Upper lobe of right lung (tissue), 1 donor: ENCODE measurements at regions not wholly inside any gene's neighbourhood (a gene's known extent, or its start where the extent isn't known, plus 50 kb on each side); places are given as distances from the start of the nearest gene placed in this dataset.
A peak's percentile ranks its signal among the peaks of the same experiment; 100 is the strongest.

Source experiments
- ATAC-seq: fragments of 200-7000 bp; cut with Tn5 transposase; one replicate; pipeline ENCODE4 v1.9.1; 2020; ENCODE audit warnings: mild to moderate bottlenecking, moderate library complexity
- DNase-seq: peaks from one replicate; pipeline ENCODE4 v3.0.0-alpha.2; 2020
- H3K27ac ChIP-seq: fragments of 200-600 bp; one replicate; pipeline ENCODE4 v1.8.0; 2022
- H3K27me3 ChIP-seq: fragments of 200-600 bp; one replicate; pipeline ENCODE4 v1.8.0; 2022; ENCODE audit warnings: mild to moderate bottlenecking
- H3K36me3 ChIP-seq: fragments of 200-600 bp; one replicate; pipeline ENCODE4 v1.8.0; 2022
- H3K4me1 ChIP-seq: fragments of 200-600 bp; one replicate; pipeline ENCODE4 v1.8.0; 2022
- H3K4me3 ChIP-seq: fragments of 200-600 bp; one replicate; pipeline ENCODE4 v1.8.0; 2022; ENCODE audit warnings: mild to moderate bottlenecking
- H3K9me3 ChIP-seq: fragments of 200-600 bp; one replicate; pipeline ENCODE4 v1.8.0; 2022
- CTCF ChIP-seq: fragments of 200-600 bp; IDR thresholded peaks from one replicate; pipeline ENCODE4 v1.8.0; 2022; ENCODE audit warnings: antibody characterized with exemption
- intact Hi-C: fragments of 100-400 bp; cut with DNase I; formaldehyde crosslinking; loops from one replicate; pipeline ENCODE4 v1.11.0; 2022
- donor health status: DM: no; HTN: yes; CAD: no; lungs with severe emphysema.

GRCh38 chr20:47998736-47999135 is 213.5 kb upstream of the SULF2 start:
- Histone ChIP-seq H3K27ac (no peak overlapping the region), H3K9me3 (no peaks in the 10 kb centered on the region), H3K4me1 (no peaks in the 10 kb centered on the region), H3K27me3 (no peaks in the 10 kb centered on the region), H3K4me3 (no peak overlapping the region), H3K36me3 (no peaks in the 10 kb centered on the region)
- TF ChIP-seq CTCF = no peak
- DNase-seq (no peak), ATAC-seq (peak; percentile 45)
- intact Hi-C loops = no loop called here

- DNase-seq (no peak), ATAC-seq (no peak)
- intact Hi-C loops = no loop called here
- no peaks in the 10 kb centered on the region for H3K4me1 ChIP-seq
- peaks cover 4% of the 10 kb centered on the region for H3K9me3 ChIP-seq
- H3K36me3 ChIP-seq = no peaks in the 10 kb centered on the region
- H3K27ac ChIP-seq = no peak overlapping the region
- no peak for TF ChIP-seq CTCF
- no peak overlapping the region for H3K4me3 ChIP-seq
- no peaks in the 10 kb centered on the region for H3K27me3 ChIP-seq
These were observed 210.4 kb upstream of the SULF2 start for GRCh38 chr20:47995661-47996060.

- no peak overlapping the region for H3K4me3 ChIP-seq
- H3K36me3 ChIP-seq = no peaks in the 10 kb centered on the region
- H3K4me1 ChIP-seq = no peaks in the 10 kb centered on the region
- DNase-seq (no peak), ATAC-seq (no peak)
- peaks cover 4% of the 10 kb centered on the region for H3K9me3 ChIP-seq
- no peaks in the 10 kb centered on the region for H3K27me3 ChIP-seq
- TF ChIP-seq CTCF = no peak
- H3K27ac ChIP-seq = no peak overlapping the region
- intact Hi-C loops = no loop called here
These were observed 208.5 kb upstream of the SULF2 start for GRCh38 chr20:47993817-47994216.

- Histone ChIP-seq H3K9me3 (peaks cover 4% of the 10 kb centered on the region), H3K27me3 (no peaks in the 10 kb centered on the region), H3K36me3 (no peaks in the 10 kb centered on the region), H3K4me3 (no peak overlapping the region), H3K27ac (no peak overlapping the region), H3K4me1 (no peaks in the 10 kb centered on the region)
- TF ChIP-seq CTCF = no peak
- intact Hi-C loops = no loop called here
- ATAC-seq (no peak), DNase-seq (no peak)
These were observed 207.9 kb upstream of the SULF2 start for GRCh38 chr20:47993035-47993755.

- DNase-seq (no peak), ATAC-seq (no peak)
- TF ChIP-seq CTCF = no peak
- no peak overlapping the region for H3K4me3 ChIP-seq
- intact Hi-C loops = no loop called here
- no peak overlapping the region for H3K27ac ChIP-seq
- H3K27me3 ChIP-seq = no peaks in the 10 kb centered on the region
- no peaks in the 10 kb centered on the region for H3K4me1 ChIP-seq
- peaks cover 4% of the 10 kb centered on the region for H3K9me3 ChIP-seq
- no peaks in the 10 kb centered on the region for H3K36me3 ChIP-seq
These were observed 206.7 kb upstream of the SULF2 start for GRCh38 chr20:47991875-47992488.
